Keratinocyte (primary cell): ENCODE measurements at regions not wholly inside any gene's neighbourhood (a gene's known extent, or its start where the extent isn't known, plus 50 kb on each side); places are given as distances from the start of the nearest gene placed in this dataset.

Source experiments
- DNase-seq: peaks from one replicate; pipeline ENCODE4 v3.0.0-alpha.2; 2011; ENCODE audit warnings: low read depth, missing footprints, low spot score
- FAIRE-seq: peaks from 2 replicates; lab custom pipeline; 2011; peaks lifted over from hg19 to GRCh38; lab: Jason Lieb, UNC
- H2AFZ ChIP-seq: 2 replicates; pipeline ENCODE4 v1.6.0; 2012; ENCODE audit warnings: low read length, control low read depth, inconsistent platforms; ENCODE audit not compliant: control insufficient read depth
- H3K27ac ChIP-seq: 2 replicates; pipeline ENCODE4 v1.5.1; 2011; ENCODE audit warnings: low read length; ENCODE audit not compliant: control insufficient read depth, insufficient read depth
- H3K27me3 ChIP-seq: 3 replicates; pipeline ENCODE4 v1.6.0; 2011; ENCODE audit warnings: low read length; ENCODE audit not compliant: control insufficient read depth, insufficient read depth; ENCODE audit errors: extremely low read depth
- H3K36me3 ChIP-seq, 2 experiments: 2 replicates in 1 of 2; 3 replicates in 1 of 2; pipeline ENCODE4 v1.5.1; 2011; ENCODE audit warnings: low read length in 2 of 2, mild to moderate bottlenecking in 1 of 2; ENCODE audit not compliant: control insufficient read depth in 2 of 2, insufficient read depth in 2 of 2; ENCODE audit errors: extremely low read depth in 1 of 2
- H3K4me1 ChIP-seq: 3 replicates; pipeline ENCODE4 v1.5.1; 2011; ENCODE audit warnings: low read length; ENCODE audit not compliant: control insufficient read depth, insufficient read depth; ENCODE audit errors: extremely low read depth
- H3K4me2 ChIP-seq: 3 replicates; pipeline ENCODE4 v1.6.0; 2011; ENCODE audit warnings: low read depth, low read length; ENCODE audit not compliant: control insufficient read depth, insufficient read depth; ENCODE audit errors: extremely low read depth
- H3K4me3 ChIP-seq, 3 experiments: fragments of 200-600 bp in 1 of 3; sonication (generic) in 1 of 3; 2 replicates in 2 of 3; 3 replicates in 1 of 3; pipeline ENCODE4 v1.5.1; 2011 to 2016; ENCODE audit warnings: low read length in 3 of 3, mild to moderate bottlenecking in 3 of 3, control low read depth in 2 of 3, inconsistent platforms in 1 of 3, low read depth in 1 of 3, mixed read lengths in 1 of 3, mixed run types in 1 of 3, moderate library complexity in 1 of 3; ENCODE audit not compliant: control insufficient read depth in 2 of 3, insufficient read depth in 2 of 3; ENCODE audit errors: extremely low read depth in 1 of 3
- H3K79me2 ChIP-seq: 2 replicates; pipeline ENCODE4 v1.6.0; 2012; ENCODE audit warnings: low read length; ENCODE audit not compliant: control insufficient read depth, insufficient read depth
- H3K9ac ChIP-seq: 3 replicates; pipeline ENCODE4 v1.6.0; 2011; ENCODE audit warnings: low read length; ENCODE audit not compliant: control insufficient read depth, insufficient read depth; ENCODE audit errors: extremely low read depth
- H3K9me1 ChIP-seq: 3 replicates; pipeline ENCODE4 v1.6.0; 2011; ENCODE audit warnings: low read length; ENCODE audit not compliant: control insufficient read depth, insufficient read depth; ENCODE audit errors: extremely low read depth
- H3K9me3 ChIP-seq: 2 replicates; pipeline ENCODE4 v1.5.1; 2012; ENCODE audit warnings: low read depth, low read length; ENCODE audit not compliant: control insufficient read depth
- H4K20me1 ChIP-seq: 3 replicates; pipeline ENCODE4 v1.6.0; 2011; ENCODE audit warnings: low read length; ENCODE audit not compliant: control insufficient read depth, insufficient read depth; ENCODE audit errors: extremely low read depth
- EZH2 ChIP-seq: IDR thresholded peaks from one replicate; pipeline ENCODE4 v1.6.1; 2012; ENCODE audit warnings: inconsistent platforms, mild to moderate bottlenecking, low read length, moderate library complexity
- dilution Hi-C: fragments of 300-500 bp; cut with MboI; formaldehyde crosslinking; loops from one replicate; pipeline ENCODE4 v1.7.0; 2020; ENCODE audit warnings: low sequenced_read_pairs; ENCODE audit not compliant: extremely low pct_ligation_motif_present
- TF ChIP-seq, protein P1 (sequence below), 3 experiments: IDR thresholded peaks in 1 of 3; conservative IDR thresholded peaks in 1 of 3; optimal IDR thresholded peaks in 1 of 3; 2 replicates in 2 of 3; 3 replicates in 1 of 3; pipeline versions ENCODE3 to v1.5.1; 2011; ENCODE audit warnings: low read length in 3 of 3, mild to moderate bottlenecking in 3 of 3, moderate library complexity in 2 of 3, control low read depth in 1 of 3, inconsistent platforms in 1 of 3; ENCODE audit not compliant: insufficient read depth in 2 of 3; ENCODE audit errors: extremely low read depth in 1 of 3

GRCh38 chr12:115079760-115080159, 395.8 kb upstream of the TBX3 start:
- H3K9me1 ChIP-seq = no peaks in the 10 kb centered on the region
- DNase-seq (no peak), FAIRE-seq (no peak)

GRCh38 chr12:115078990-115079389, 395.0 kb upstream of the TBX3 start:
- Histone ChIP-seq H3K27ac (no peak overlapping the region), H3K9me3 (no peaks in the 10 kb centered on the region), H3K4me3 (no peak overlapping the region), H3K36me3 (no peaks in the 10 kb centered on the region), H3K4me2 (no peak overlapping the region), H3K4me1 (no peaks in the 10 kb centered on the region), H3K9ac (no peak overlapping the region), H2AFZ (no peak overlapping the region), H4K20me1 (no peaks in the 10 kb centered on the region), H3K79me2 (no peaks in the 10 kb centered on the region), H3K9me1 (no peaks in the 10 kb centered on the region), H3K27me3 (no peaks in the 10 kb centered on the region)
- DNase-seq (no peak), FAIRE-seq (no peak)
- dilution Hi-C loops = no loop called here
- TF ChIP-seq, protein P1, sequence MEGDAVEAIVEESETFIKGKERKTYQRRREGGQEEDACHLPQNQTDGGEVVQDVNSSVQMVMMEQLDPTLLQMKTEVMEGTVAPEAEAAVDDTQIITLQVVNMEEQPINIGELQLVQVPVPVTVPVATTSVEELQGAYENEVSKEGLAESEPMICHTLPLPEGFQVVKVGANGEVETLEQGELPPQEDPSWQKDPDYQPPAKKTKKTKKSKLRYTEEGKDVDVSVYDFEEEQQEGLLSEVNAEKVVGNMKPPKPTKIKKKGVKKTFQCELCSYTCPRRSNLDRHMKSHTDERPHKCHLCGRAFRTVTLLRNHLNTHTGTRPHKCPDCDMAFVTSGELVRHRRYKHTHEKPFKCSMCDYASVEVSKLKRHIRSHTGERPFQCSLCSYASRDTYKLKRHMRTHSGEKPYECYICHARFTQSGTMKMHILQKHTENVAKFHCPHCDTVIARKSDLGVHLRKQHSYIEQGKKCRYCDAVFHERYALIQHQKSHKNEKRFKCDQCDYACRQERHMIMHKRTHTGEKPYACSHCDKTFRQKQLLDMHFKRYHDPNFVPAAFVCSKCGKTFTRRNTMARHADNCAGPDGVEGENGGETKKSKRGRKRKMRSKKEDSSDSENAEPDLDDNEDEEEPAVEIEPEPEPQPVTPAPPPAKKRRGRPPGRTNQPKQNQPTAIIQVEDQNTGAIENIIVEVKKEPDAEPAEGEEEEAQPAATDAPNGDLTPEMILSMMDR (optimal IDR thresholded peaks at IDR 0.05 in 1 of 3, IDR thresholded peaks at IDR 0.05 in 1 of 3, conservative IDR thresholded peaks at IDR 0.05 in 1 of 3; ENCODE audit: extremely low read depth in 1 of 3, insufficient read depth in 2 of 3, low read length in 3 of 3) = no peak
- no peak for TF ChIP-seq EZH2

More at GRCh38 chr12:115079760-115080159, 395.8 kb upstream of the TBX3 start:
- Histone ChIP-seq H3K27me3 (no peaks in the 10 kb centered on the region), H2AFZ (no peak overlapping the region), H3K9ac (no peak overlapping the region), H3K27ac (no peak overlapping the region), H3K4me1 (no peaks in the 10 kb centered on the region), H3K4me3 (no peak overlapping the region), H4K20me1 (no peaks in the 10 kb centered on the region), H3K36me3 (no peaks in the 10 kb centered on the region), H3K4me2 (no peak overlapping the region), H3K9me3 (no peaks in the 10 kb centered on the region), H3K79me2 (no peaks in the 10 kb centered on the region)
- no peak for TF ChIP-seq EZH2
- TF ChIP-seq, protein P1 (optimal IDR thresholded peaks at IDR 0.05 in 1 of 3, IDR thresholded peaks at IDR 0.05 in 1 of 3, conservative IDR thresholded peaks at IDR 0.05 in 1 of 3; ENCODE audit: extremely low read depth in 1 of 3, insufficient read depth in 2 of 3, low read length in 3 of 3) = no peak
- dilution Hi-C loops = no loop called here
